Stimulated activated CD4-positive, alpha-beta T cell treated with anti-CD3 and anti-CD28 coated beads, TNF-alpha, amount 100 ng/mL, for 24 hours (primary cell): ENCODE measurements at regions not wholly inside any gene's neighbourhood (a gene's known extent, or its start where the extent isn't known, plus 50 kb on each side); places are given as distances from the start of the nearest gene placed in this dataset.

Source experiments
- DNase-seq, 3 experiments: peaks; one replicate each; pipeline ENCODE4 v3.0.0-alpha.2; 2020; ENCODE audit warnings: low read depth in 3 of 3

DNA sequence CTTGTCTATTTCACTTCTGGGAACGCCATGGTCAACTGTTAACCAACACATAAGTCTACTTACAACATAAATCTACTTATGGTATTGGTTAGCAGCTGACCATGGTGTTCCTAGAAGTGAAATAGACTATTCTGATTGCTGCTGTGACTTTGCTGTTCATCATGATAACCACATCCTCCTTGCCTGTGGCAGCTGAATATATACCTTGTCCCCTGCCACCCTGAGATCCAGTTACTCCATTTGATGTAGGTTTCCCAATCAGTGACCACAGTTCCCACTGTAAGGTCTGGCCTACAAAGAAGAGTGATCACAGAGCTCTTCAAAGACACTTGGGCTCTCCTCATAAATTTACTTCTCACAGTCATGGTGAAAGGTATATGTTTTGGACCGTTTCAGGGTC lies 66.8 kb upstream of the ALDH1A3 start:
- DNase-seq, result no peak

DNA sequence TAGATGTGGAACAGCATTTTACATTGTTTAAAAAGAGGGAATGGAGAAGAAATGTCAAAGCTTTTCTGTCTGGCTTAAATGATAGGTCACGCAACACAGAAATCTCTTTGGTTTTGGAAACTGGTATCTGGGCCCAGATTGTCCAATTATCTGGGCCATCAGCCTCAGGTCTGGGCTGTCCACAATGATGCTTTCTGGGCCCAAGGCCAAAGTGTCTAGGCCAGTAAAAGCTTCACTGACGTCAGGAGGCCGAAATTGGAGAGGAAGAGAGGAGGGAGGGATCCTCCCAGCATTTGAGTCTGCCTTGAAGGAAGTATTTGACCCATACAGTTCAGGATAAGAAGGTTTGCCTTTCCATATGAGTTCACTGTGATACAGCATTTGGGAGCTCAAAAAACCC lies 60.7 kb upstream of the ALDH1A3 start:
- no peak for DNase-seq

DNA sequence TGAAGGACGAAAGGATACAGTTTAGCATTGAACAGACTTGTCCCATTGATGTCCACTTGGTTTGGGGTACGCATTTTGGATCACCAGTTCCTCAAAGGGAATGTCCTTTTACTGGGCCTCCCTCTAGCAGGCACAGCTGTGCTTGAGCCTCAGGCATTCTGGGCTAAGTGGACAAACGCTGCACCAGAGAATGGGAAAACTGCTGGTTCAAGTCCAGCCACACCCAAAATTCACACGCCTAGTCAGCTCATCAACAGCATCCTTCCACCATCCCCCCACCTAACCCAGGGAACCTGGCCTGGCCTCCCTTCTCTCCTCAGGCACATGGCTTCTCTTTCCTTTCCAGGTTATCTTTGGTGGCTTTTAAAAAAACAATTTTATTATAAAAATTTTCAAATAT lies 59.1 kb upstream of the ALDH1A3 start:
- DNase-seq, result no peak

DNA sequence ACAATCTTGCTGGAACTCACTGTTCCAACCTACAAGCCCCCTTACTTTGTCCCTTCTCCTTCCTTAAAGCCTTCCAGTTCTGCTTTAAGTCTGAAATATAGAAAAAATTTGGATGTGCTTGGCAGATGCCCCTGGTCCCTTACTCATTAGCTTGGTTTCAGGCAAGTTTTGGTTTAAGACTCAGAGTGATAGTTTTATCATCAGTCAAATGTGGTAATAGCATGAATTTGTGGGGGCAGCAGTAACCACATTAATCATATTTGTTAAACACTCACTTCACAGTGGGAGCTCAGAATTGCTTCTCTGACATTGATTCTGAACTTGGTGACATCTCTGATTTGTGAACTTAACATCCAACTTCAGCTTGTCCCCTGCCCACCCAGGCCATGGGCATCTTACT lies 58.3 kb upstream of the ALDH1A3 start:
- no peak for DNase-seq

DNA sequence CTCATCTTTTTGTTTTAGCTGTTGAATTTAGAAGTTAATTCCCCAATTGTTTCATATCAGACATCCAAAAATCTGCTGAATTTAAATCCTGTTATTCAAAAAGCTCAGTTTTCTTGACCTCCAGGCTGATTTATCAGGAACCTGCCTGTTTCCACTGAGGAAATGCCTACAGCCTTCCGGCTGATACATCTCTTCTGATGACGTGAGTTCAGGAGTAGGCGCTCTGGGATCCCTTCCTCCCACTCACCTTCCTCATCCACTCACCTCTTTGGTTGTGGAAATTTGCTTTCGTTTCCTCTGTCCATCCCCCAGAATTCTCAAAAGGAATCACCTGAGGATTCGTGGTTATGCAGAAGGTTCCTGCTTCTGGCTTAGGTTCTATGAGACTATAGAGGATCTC lies 55.4 kb upstream of the ALDH1A3 start:
- no peak for DNase-seq

DNA sequence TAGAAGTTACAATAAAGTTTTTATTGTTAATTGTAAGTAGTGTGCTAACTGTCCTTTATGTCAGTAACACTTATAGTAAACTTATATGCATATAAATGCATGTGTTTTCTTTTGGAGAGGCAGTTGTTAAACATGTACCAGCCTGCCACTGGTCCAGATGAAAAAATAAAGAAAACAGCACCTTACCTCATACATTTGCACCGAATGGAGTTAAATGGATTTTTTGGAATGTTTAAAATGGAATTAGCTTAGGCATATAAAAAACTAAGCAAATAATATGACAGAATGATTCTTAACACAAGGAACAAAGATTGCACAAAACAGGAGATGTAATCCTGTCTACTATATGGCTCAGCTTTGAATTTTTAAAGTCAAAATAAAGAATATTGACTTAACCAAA lies 50.2 kb upstream of the ALDH1A3 start:
- no peak for DNase-seq
